ENCODE measurements at regions not wholly inside any gene's neighbourhood (a gene's known extent, or its start where the extent isn't known, plus 50 kb on each side); places are given as distances from the start of the nearest gene placed in this dataset.

DNA sequence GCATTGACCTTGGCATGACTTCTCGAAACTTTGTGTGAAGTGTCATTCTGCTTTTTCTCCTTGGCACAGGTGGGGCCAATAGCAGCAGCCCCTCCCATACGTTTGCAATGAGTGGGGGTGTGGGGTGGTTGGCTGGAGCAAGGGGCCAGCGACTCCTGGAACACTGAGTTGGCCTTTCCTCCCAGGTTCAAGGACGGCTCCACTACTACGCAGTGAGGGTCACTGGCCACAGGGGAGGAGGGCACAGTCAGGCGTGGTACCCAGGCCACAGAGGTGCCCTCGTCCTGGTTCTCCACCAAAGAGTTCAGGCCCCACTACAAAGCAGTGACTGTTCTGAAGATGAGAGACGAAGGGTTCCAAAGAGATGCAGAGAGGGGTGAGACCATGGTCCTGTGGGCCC is 70.6 kb upstream of the OTOS start:
- Histone ChIP-seq H3K9me3 (peaks cover 0 to 6% (median 5%) of the 10 kb centered on the region in 4 donors), H3K4me1 (no peaks in the 10 kb centered on the region), H3K4me3 (no peak overlapping the region), H3K36me3 (no peaks in the 10 kb centered on the region), H3K27me3 (no peaks in the 10 kb centered on the region), H3K27ac (no peak overlapping the region)
- TF ChIP-seq CTCF (IDR thresholded peaks at IDR 0.05) = no peak
- no peak for TF ChIP-seq POLR2A (IDR thresholded peaks at IDR 0.05)
- TF ChIP-seq POLR2AphosphoS5 (IDR thresholded peaks at IDR 0.05) = no peak
- TF ChIP-seq EP300 (IDR thresholded peaks at IDR 0.05) = no peak
- DNase-seq = peak in 1 of 2 donors; percentile 12
- WGBS, 2 donors = 74 to 80% methylated on average over 3 to 8 of the region's 8 CpGs
- ATAC-seq (ENCODE audit: low FRiP score in 2 of 2) = no peak

DNA sequence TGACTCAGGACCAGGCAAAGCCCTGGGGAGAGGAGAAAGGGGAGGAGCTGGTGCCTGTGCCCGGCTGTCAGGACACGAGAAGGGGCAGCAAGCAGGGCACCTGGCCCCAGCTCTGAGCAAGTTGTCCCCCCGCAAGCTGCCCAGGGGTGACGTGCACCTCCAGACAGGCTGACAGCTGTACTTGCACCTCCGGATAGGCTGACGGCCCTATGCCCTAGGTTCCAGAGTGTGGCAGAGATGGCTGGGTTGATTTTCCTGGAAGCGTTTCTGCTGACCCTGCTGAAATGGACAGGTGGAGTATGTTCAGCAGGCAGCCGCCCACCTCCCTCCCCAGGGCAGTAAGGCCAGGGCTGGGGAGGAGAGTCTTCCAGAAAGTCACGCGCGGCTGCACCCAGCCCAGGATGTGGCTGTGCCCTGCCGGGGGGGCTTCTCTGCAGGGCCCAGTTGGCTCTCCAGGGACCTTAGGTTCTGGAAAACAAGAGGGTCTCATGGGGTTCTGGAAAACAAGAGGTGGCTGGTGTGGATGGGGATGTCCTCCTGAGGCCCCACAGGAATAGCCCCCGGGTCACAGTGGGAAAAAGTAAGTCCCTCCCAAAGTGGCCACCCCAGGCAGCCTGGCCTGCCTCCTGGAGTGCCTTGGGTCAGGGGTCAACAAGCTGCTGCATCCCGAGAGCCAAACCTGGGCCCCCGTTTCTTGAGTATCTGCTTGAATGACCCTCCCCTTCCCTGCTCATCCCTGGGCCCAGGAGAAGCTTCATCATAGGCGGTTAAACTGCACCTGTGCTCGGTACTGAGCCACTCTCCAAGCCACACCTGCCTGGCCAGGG is 71.4 kb upstream of the OTOS start:
- Histone ChIP-seq H3K4me1 (no peaks in the 10 kb centered on the region), H3K4me3 (no peak overlapping the region), H3K36me3 (no peaks in the 10 kb centered on the region), H3K27me3 (no peaks in the 10 kb centered on the region), H3K27ac (no peak overlapping the region), H3K9me3 (peaks cover 0 to 4% (median under 1%) of the 10 kb centered on the region in 4 donors)
- ATAC-seq (ENCODE audit: low FRiP score in 2 of 2) = no peak
- WGBS, 2 donors = 77 to 87% methylated on average over 3 to 16 of the region's 17 CpGs
- no peak for TF ChIP-seq POLR2AphosphoS5 (IDR thresholded peaks at IDR 0.05)
- TF ChIP-seq CTCF (IDR thresholded peaks at IDR 0.05) = no peak
- no peak for TF ChIP-seq POLR2A (IDR thresholded peaks at IDR 0.05)
- TF ChIP-seq EP300 (IDR thresholded peaks at IDR 0.05) = no peak
- DNase-seq = peak; percentile 15 to 36

DNA sequence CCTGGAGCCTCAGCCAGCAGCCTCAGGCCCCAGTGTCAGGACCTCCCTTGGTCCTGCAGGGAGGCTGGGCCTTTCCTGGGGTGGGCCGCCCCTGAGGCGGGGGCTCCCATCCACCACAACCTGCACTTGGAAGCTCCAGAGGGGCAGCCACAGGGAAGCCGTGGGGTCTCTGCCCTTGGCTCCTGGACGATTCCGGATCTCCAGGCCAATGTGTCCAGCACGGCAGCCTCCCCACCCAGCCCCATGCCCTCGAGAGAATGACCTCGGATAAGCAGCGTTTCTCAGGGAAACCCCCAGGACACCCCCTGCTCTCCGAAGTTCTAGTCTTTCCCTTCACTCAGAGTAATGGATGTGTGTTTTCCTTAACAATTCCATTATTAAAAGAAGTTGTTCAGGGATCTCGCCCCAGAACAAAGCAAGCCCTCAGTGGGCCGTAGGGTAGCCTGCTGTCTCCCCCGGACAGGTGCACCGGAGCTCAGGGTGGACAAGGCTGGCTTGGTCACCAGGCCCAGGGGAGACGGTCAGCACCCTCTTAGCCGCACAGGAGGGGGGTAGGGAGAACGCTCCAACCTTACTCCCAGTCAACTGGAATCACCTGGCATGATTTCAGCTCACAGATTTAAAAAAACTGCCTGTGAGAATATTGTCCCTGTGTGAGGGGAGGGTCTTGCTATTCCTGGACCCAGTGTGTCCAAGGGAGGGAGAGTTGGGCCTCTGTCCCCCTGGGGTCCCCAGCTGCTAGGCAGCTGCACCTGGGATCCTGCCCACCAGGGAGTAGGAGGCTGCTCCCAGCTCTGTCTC is 72.2 kb upstream of the OTOS start:
- H3K9me3 ChIP-seq = peaks cover 0 to under 1% (median 0%) of the 10 kb centered on the region in 4 donors
- no peak overlapping the region for H3K27ac ChIP-seq
- H3K27me3 ChIP-seq = no peaks in the 10 kb centered on the region
- TF ChIP-seq POLR2AphosphoS5 (IDR thresholded peaks at IDR 0.05) (no peak), EP300 (IDR thresholded peaks at IDR 0.05) (no peak), POLR2A (IDR thresholded peaks at IDR 0.05) (no peak), CTCF (IDR thresholded peaks at IDR 0.05) (no peak)
- no peak for ATAC-seq (ENCODE audit: low FRiP score in 2 of 2)
- H3K4me3 ChIP-seq = no peak overlapping the region
- peak; percentile 12 to 61 for DNase-seq
- 87% methylated on average over 8 to 16 of the region's 17 CpGs for WGBS, 2 donors
- no peaks in the 10 kb centered on the region for H3K36me3 ChIP-seq
- H3K4me1 ChIP-seq = no peaks in the 10 kb centered on the region

DNA sequence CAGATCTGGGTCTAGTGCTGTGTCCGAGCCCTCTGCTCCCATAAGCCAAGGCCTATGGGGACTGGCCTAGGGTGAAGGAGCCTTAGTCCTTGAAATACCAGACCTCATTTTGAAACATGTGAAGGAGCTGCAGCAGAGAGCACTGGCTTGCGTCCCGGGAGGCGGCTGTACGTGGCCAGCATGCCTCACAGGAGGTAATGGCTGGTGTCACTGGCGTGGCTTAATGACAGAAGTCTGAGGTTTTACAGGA is 72.7 kb upstream of the OTOS start:
- peak; percentile 24 to 41 for ATAC-seq (ENCODE audit: low FRiP score in 2 of 2)
- Histone ChIP-seq H3K36me3 (no peaks in the 10 kb centered on the region), H3K27me3 (no peaks in the 10 kb centered on the region), H3K27ac (no peak overlapping the region), H3K9me3 (no peaks in the 10 kb centered on the region), H3K4me1 (no peaks in the 10 kb centered on the region), H3K4me3 (no peak overlapping the region)
- TF ChIP-seq POLR2AphosphoS5 (IDR thresholded peaks at IDR 0.05) = no peak
- no peak for TF ChIP-seq POLR2A (IDR thresholded peaks at IDR 0.05)
- no peak for TF ChIP-seq EP300 (IDR thresholded peaks at IDR 0.05)
- no peak for TF ChIP-seq CTCF (IDR thresholded peaks at IDR 0.05)
- WGBS, 2 donors = 68 to 100% methylated on average over 5 to 6 of the region's 6 CpGs
- DNase-seq = peak; percentile 60 to 64
